NOMO-1 treated with dmso at 0.1 percent for 144 hours (cell line): ENCODE measurements at regions not wholly inside any gene's neighbourhood (a gene's known extent, or its start where the extent isn't known, plus 50 kb on each side); places are given as distances from the start of the nearest gene placed in this dataset.
A peak's percentile ranks its signal among the peaks of the same experiment; 100 is the strongest.
"Not testable (repeated sequence)": the region's sequence is repeated elsewhere in the genome, so short reads cannot be mapped to it uniquely, and the experiment has no call there.

Experiments used
- DNase-seq: peaks from one replicate; lab custom pipeline; 2025; ENCODE audit not compliant: unreplicated experiment; lab: John Stamatoyannopoulos, UW

DNA sequence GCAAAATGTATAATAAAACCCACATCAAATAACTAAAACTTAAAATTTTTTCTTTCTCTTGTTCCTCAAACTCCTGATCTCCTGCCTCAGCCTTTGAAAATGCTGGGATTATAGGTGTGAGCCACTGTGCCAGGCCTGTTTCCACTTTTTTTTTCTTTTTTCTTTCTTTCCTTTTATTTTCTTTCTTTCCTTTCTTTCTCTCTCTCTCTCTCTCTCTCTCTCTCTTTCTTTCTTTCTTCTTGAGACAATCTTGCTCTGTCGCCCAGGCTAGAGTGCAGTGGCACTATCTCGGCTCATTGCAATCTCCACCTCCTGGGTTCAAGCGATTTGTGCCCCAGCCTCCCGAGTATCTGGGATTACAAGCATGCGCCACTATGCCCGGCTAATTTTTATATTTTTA is 164.6 kb downstream of the OR2B2 start:
- no peak for DNase-seq

DNA sequence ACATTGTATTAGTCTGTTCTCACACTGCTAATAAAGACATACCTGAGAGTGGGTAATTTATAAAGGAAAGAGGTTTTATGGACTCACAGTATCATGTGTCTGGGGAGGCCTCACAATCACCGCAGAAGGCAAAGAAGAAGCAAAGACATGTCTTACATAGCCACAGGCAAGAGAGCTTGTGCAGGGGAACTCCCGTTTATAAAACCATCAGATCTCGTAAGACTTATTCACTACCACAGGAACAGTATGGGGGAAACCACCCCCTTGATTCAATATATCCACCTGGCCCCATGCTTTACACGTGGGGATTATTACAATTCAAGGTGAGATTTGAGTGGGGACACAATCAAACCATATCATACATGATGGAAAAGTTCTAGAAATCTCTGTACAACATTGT is 165.3 kb downstream of the OR2B2 start:
- not testable (repeated sequence) for DNase-seq

DNA sequence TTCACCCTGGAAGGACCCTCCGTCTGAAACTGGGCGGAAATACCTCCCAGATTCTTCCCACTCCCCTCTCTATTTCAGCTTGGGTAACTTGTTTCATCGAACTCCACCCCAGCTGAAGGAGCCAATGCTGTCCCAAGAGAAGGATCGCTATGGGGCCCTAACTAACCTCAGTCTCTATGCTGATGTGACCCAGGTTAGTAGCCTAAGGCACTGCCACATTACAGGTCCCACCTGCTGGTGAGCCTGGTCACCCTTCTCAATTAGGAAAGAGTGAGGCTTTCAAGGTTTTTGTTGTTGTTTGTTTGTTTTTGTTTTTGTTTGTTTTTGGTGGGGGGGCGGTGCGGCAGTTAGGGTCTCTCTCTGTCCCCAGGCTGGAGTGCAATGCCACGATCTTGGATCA is 168.4 kb downstream of the OR2B2 start:
- DNase-seq: no peak

DNA sequence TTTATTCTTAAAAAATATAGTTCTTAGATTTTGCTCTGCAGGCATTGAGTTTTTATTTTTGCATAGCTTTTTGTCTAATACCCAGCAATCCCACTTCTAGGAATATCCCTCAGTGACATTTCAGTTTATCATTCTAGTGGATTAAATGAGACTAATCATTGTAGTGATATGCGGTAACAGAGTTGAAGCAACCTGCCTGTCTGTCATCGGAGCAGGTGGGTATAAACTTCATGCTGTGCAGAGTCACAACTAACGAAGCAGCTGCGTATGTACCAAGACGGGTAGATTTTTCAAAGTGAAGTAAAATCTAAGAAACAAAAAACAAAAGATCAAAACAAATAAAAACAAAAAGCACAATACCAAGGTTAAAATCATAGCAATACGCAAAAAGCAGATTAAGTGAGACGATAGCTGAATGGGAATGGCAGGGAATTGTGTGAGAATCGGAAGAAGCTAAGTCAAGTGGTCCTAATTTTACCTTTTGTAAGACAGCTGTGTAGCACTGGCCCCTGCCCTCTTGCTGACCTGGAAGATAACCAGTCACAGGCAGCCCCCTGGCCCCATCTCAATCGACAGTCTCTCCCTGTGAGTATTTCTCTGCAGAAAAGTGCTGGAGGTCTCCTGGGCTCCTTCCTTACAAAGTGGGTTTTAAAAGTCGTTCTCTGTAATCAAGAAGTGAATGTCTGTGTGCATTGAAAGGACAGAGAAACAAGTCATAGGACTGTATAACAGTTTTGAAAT is 169.2 kb downstream of the OR2B2 start:
- DNase-seq: no peak

DNA sequence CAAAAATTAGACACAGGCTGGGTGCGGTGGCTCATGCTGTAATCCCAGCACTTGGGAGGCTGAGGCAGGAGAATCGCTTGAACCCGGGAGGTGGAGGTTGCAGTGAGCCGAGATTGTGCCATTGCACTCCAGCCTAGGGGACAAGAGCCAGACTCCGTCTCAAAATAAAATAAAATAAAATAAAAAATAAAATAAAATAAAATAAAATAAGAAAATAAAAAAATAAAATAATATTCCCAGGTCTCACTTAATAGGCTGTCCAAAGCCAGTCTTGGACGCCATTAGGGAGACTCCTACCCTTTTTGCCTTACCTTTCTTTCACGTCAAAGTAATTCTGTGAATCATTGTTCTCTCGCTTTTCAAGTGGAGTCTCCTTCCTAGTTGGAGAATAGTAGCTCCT is 172.3 kb downstream of the OR2B2 start:
- not testable (repeated sequence) for DNase-seq

DNA sequence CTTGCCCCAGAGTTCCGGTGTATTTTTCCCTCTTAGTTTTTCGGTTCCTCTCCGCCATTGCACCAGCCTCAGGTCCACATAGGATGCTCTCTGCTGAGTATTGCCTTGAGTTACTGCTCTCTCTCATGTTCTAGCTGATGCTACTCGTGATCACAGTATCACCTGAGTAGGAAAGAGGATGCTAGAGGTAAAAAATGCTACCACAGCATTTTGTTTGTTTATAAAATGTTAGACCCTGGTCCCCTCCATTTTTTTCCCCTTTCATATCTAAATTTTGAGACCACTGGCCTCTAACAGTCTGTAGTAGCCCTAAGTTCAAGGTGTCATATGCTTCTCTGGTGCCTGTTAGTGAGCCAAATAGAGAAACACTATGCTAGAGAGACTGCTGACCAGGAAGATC is 175.5 kb downstream of the OR2B2 start:
- DNase-seq: no peak

DNA sequence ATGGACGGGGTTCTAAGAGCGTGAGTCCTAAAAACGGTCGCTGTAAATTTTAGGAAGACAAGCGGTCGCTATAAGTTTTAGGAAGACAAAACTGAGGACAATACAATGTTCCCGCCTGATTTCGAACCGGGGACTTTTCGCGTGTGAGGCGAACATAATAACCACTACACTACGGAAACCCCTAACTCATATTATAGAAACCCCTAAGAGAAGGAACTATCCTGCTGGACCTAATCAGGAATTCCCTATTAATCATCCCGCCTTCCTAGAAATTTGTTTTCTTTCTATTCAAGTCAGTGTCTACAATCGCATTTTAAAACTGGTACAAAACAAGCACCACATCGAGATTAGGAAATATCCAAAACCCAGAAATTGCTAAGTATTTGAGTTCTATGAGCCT is 183.8 kb downstream of the OR2B2 start:
- no peak for DNase-seq

DNA sequence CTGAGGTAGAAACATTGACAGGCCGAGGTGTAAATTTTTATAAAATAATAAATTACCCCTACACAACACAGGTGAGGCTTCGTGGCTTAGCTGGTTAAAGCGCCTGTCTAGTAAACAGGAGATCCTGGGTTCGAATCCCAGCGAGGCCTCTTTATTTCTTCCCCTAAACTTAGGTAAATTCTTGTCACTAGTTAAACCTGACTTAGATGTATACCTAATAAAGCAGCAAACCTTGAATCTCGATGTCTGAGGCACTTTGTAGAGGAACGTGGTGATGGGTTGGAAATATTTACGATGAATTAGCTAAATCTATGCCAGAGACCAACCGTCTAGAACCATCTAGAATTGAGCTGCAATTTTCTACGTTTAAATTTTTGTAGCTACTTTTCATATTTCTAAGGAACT is 185.6 kb downstream of the OR2B2 start:
- DNase-seq: no peak

DNA sequence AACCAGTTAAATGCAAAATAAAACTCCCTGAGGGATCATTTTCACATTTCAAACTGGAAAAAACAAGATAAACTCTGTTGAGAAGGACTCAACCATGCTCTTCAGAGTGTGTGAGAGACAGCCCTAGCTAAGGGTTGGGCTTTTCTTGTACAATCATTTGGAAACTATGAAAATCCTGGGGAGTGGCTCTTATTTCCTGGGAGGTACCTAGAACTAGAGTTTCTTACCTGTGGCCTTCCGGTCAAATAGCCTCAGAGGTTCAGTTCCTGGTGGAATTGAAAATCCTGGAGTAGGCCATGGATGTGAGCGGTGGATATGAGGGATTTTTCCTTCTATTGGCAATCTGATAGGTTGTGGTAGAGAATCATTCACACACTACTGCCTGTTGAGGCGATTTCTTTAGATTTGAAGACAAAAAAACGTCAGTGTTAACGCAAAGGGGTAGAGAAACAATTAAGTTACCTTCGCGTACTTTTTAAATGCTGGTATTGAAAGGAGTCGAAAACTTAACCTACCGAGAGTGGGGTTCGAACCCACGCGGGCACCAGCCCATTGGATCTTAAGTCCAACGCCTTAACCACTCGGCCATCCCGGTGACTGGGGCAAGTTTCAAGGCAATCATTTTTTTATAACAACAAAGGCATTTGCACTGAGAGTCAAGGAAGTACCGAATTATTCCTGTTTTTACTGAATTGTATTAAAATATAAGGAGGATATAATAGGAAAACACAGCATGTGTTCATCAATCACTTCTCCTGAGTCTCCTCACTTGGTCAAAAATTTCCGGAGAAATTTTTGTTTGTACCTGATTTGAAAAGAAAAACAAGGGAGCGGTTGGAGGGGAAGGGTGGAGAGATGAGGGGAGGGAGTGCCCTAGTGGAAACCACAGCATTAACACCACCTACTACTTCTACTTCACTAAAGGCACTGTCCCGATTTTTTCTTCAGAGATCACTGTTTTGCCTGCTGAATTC is 191.3 kb downstream of the OR2B2 start:
- DNase-seq: no peak

DNA sequence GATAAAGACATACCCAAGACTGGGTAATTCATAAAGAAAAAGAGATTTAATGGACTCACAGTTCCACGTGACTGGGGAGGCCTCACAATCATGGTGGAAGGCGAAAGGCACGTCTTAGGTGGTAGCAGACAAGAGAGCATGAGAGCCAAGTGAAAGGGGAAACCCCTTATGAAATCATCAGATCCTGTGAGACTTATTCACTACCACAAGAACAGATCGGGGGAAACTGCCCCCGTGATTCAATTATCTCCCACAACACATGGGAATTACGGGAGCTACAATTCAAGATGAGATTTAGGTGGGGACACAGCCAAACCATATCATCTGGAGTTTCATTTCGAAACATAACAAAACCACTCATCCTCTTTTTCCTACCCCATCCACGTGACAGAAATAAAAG is 193.2 kb downstream of the OR2B2 start:
- DNase-seq: not testable (repeated sequence)

DNA sequence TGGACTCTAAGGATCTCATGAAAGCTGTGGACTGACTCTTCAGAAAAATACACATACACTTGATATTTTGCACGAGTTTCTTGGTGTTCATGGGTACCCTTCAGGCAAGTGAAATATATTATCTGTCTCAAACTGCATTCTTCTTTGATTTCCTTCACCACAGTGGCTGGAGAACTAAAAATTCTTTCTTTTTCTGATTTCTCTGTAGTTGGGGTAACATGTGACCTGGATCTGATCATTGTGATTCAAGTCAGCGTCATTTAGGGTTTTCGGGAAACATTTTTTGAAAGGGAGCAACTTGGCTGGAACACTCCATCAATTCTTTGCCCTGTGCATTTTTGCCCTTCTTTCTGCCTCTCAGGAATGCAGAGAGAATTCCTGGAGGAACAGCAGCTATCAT is 205.8 kb downstream of the OR2B2 start:
- no peak for DNase-seq

DNA sequence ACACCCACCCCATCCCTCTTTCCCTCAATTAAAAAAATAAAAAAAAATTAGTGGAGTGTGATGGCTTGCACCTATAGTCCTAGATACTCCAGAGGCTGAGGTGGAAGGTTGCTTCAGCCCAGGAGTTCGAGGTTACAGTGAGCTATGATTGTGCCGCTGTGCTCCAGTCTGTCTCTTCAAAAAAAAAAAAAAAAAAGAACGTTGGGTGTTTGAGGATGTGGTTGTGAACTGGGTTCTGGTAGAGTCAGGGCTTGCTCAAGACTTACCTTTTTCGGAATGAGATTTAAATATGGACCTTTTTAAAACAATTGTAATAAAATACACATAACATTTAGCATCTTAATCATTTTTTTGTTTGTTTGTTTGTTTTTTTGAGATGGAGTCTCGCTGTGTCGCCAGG is 211.9 kb downstream of the OR2B2 start:
- no peak for DNase-seq

DNA sequence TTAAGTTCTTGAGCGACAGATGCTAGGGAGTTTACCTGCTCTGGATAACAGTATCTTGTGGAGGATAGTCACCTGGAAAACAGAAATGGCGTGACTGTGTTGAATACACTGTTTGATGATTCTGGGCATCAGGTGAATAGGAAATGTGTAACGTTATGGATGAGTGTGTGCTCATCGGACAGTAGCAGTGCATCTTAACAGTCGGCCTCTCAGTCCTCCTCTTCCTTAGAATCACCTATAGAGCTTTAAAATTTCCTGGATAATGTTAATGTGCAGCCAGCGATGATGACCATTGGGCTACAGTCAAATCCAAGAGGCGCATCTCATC is 217.7 kb downstream of the OR2B2 start:
- no peak for DNase-seq

DNA sequence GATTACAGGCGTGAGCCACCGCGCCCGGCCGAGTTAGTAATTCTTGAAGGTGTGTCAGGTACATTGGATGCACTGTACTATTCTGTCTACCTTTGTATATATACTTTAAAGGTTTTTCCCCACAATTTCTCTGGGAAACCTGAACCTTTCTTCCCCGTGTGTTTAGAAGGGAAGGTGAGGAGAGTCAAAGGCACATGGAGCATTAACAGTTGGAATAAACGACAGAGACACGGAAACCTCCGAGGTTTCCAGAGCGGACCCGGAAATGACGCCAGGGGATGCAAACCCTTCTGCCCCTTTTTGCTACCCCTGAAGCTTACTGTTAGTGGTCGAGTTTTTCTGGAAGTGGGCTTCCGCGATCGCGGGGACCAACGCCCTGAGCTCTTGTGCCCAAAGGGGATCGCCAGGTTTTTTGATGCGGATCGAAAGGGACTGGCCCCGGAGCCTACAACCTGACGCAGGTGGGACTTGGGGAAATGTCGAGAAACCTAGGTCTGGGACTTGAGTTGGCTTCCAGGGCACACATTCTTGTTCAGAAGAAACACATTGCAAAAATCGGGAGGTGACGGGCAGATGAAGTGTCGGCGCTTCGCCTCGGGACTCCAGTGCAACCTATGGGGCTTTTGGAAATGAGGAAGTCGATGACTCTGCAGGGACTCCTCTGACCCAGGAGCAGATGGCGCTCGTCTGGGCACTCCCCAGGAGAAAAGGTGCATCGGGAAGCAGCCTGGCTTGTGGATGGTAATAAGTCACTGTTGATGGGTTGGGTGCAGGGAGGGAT is 218.2 kb downstream of the OR2B2 start:
- peak; percentile 45 for DNase-seq

DNA sequence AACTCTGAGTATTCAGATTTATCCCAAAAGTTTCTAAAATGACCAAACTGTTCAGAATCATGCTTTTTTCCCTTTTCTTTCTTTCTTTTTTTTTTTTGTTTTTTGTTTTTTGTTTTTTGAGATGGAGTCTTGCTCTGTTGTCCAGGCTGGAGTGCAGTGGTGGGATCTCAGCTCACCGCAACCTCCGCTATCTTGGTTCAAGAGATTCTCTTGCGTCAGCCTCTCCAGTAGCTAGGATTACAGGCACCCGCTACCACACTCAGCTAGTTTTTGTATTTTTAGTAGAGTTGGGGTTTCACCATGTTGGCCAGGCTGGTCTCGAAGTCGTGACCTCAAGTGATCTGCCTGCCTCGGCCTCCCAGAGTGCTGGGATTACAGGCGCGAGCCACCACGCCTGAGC is 219.2 kb upstream of the ZNF184 start:
- DNase-seq: not testable (repeated sequence)

DNA sequence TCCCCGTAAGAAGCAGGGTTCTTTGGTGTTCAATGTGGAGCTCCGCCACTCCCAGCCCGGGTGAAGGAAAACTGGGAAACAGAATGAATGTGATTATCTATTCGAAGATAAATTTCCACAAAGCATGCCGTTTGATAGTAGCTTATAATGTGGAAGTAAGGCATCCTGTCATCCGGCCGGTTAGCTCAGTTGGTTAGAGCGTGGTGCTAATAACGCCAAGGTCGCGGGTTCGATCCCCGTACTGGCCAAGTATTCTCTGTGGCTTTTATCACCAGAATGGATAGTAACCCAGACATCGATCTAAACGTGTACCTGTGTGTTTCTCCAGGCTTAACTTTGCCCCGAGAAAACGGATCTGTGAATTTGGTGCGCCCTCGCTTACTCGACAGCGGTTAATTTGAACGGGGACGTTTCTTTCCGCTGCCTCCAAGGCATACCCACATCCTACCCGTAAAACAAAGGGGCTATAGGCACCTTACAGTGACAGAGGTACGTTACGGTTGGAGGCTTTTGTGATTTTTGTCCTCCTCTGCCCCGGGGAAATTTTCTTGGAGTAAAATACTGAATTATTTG is 215.2 kb upstream of the ZNF184 start:
- peak; percentile 67 for DNase-seq

DNA sequence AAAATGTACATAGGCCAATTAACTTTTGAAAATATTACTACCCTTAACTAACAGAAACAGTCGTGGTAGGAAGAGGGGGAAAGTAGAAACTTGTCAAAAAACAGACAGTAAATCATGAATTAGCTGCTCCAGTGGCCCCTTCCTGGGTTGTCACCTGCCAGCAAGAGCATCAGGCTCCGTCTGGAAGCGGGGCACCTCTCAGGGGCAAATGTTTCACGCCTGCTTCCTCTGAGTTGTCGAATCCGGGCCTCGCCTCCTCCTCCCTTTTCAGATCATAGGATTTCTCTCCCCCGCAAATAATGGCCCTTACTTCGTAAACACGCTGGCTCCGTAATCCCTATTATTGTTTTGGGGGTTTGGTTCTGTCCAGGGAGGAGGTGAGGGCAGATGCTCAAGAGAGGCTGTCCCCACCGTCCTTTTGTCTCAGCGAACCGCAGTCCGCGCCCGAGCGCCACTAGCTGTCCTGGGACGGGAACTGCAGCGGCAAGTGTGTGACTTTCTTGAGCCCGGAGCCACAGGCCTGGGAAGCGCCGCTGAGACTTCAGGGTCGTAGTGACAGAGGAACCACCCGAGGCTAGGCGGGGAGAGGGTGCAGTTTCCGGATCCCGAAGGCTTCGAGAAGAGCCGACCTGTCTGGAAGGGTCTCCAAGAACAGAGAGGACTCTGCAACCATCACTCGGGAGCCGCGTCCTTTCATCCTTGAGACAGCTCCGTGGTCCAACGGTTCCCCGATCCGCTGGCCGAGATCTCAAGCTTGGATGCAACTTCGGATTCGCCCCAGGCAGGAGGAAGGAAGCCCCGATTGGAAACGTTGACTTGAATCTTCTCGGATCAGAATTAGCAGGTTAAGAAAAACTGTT is 214.5 kb upstream of the ZNF184 start:
- peak; percentile 85 for DNase-seq

DNA sequence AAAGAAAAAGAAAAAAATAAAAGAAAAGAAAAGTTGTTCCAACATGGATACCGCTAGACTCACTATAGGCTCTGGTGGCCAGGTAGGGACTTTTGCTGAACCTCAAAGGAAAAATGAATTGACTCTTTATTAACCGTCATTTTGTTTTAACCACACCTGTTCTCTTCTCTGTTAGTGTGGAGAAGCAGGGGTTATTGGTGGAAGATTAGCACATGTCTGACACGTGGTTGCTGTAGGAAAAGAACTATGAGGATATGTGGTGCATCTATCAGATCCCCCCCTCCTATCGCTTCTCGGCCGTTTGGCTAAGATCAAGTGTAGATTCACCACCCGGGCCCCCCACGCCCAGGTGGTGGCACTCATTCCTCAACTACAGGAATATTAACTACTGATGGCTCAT is 212.4 kb upstream of the ZNF184 start:
- DNase-seq: no peak

DNA sequence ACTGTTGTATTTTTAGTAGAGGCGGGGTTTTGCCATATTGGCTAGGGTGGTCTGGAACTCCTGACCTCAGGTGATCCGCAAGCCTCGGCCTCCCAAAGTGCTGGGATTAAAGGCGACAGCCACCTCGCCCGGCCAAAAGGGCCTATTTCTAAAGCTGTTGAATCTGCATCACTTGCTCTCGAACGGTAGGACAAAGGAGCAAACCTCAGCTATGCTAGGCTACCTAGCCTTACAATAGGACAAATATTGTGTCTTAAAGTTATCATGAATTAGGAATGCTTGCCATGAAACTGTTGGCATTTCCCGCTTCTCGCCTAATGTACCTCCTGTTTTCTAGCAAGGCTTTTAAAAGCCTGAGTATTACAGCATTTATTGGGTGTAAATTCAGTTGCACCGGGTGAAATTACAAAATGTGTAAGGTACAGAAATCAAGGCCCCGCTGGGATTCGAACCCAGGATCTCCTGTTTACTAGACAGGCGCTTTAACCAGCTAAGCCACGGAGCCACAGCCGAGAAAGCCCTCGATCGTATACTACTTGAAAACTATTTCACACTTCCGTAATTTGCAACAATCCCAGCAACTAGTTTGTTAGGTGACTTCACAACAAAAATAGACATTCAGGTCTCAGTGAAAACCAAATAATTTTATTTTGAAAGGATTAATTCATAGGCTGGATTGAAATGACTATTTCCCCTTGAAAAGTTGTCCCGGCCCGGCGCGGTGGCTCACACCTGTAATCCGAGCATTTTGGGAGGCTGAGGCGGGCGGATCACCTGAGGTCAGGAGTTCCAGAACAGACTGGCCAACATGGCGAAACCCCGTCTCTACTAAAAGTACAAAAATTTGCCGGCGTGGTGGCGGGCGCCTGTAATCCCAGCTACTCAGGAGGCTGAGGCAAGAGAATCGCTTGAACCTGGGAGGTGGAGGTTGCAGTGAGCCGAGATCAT is 211.6 kb upstream of the ZNF184 start:
- peak; percentile 54 for DNase-seq
